ENCODE measurements at regions not wholly inside any gene's neighbourhood (a gene's known extent, or its start where the extent isn't known, plus 50 kb on each side); places are given as distances from the start of the nearest gene placed in this dataset.

DNA sequence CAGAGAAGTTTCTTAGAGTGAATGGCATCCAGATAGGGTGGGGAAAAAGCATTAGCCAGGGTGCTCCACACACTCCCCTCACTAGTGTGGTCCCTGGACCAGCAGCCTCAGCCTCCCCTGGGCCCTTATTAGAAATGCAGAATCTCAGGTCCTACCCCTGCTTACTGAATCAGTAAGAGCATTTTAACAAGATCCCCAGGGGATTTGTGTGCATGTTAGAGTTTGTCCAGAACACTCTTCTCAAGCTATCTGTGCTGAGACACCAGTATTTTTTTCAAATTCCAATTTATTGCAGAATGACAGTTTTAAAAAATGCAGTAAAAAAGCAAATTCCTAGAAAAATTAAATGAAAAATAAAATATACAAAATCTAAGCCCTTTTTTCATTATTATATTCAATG lies 123.1 kb downstream of the MIAT start:
- Histone ChIP-seq H3K27me3 (no peaks in the 10 kb centered on the region), H3K27ac (no peak overlapping the region), H3K4me1 (no peaks in the 10 kb centered on the region), H3K36me3 (peaks cover 0 to 42% (median 0%) of the 10 kb centered on the region in 3 donors), H3K4me3 (no peak overlapping the region), H3K9me3 (no peaks in the 10 kb centered on the region)
- no peak for DNase-seq
- TF ChIP-seq POLR2A (IDR thresholded peaks at IDR 0.05): no peak
- TF ChIP-seq, protein P1, sequence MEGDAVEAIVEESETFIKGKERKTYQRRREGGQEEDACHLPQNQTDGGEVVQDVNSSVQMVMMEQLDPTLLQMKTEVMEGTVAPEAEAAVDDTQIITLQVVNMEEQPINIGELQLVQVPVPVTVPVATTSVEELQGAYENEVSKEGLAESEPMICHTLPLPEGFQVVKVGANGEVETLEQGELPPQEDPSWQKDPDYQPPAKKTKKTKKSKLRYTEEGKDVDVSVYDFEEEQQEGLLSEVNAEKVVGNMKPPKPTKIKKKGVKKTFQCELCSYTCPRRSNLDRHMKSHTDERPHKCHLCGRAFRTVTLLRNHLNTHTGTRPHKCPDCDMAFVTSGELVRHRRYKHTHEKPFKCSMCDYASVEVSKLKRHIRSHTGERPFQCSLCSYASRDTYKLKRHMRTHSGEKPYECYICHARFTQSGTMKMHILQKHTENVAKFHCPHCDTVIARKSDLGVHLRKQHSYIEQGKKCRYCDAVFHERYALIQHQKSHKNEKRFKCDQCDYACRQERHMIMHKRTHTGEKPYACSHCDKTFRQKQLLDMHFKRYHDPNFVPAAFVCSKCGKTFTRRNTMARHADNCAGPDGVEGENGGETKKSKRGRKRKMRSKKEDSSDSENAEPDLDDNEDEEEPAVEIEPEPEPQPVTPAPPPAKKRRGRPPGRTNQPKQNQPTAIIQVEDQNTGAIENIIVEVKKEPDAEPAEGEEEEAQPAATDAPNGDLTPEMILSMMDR (IDR thresholded peaks at IDR 0.05): no peak

DNA sequence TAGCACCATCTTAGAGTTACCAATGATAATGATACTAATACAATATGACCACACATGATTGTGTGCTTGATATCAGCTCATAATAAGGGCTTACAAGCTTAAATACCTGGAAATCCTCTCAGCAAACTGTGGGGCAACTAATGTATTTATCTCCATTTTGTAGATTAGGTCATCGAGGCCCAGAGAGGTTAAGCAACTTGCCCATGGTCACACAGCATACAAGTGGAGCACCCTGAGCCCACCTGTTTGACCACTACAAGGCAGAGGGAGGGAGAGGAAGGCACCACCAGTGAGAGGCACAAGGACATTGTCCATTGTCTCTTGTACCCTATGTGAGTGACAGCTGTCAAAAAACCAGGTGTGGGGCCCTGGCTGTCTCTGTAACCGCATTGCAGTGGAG lies 123.7 kb downstream of the MIAT start:
- Histone ChIP-seq H3K4me1 (no peaks in the 10 kb centered on the region), H3K9me3 (no peaks in the 10 kb centered on the region), H3K4me3 (no peak overlapping the region), H3K36me3 (peaks cover 0 to 40% (median 0%) of the 10 kb centered on the region in 3 donors), H3K27ac (no peak overlapping the region), H3K27me3 (no peaks in the 10 kb centered on the region)
- no peak for DNase-seq
- TF ChIP-seq, protein P1 (IDR thresholded peaks at IDR 0.05): no peak
- TF ChIP-seq POLR2A (IDR thresholded peaks at IDR 0.05): no peak

DNA sequence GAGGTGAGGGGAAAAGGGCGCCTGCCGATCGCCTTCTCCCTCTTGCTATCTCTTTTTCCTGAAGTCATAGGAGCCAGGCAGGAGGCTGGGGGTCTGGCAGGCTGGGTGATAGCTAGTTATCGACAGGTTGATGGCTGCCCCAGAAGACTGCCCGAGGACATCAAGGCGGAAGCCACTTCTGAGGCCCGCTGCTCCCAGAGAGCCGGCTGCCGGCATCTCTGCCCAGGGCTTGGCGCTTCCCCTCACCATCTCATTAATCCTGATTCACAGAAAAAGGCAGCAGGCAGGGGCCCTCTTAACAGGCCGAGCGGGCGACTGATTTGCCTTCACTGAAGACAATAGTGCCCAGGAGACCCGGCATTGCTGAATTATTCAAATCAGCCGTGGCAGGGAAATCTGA lies 124.2 kb downstream of the MIAT start:
- Histone ChIP-seq H3K27me3 (no peaks in the 10 kb centered on the region), H3K4me1 (no peaks in the 10 kb centered on the region), H3K4me3 (no peak overlapping the region), H3K9me3 (no peaks in the 10 kb centered on the region), H3K36me3 (peaks cover 0 to 40% (median 0%) of the 10 kb centered on the region in 3 donors), H3K27ac (no peak overlapping the region)
- DNase-seq: no peak
- no peak for TF ChIP-seq POLR2A (IDR thresholded peaks at IDR 0.05)
- TF ChIP-seq, protein P1 (IDR thresholded peaks at IDR 0.05): no peak

DNA sequence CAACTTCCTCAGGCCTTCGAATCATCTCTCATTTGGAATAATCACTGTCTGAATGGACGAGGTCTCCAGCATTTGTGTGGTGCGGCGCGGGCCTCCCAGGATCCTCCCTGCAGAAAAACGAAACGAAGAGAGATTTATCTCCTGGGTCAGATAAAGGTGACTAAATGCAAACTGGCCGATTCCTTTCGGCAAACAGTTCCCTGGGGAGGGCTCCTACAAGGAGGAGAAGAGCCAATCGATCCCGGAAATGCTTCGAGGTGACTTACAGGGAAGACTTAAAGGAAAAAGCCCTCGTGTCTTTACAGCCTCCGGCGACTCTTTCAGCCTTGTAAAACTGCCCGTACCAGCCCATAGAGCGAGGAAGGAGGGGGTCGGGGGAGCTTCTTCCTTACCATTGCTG lies 126.5 kb downstream of the MIAT start:
- TF ChIP-seq, protein P1 (IDR thresholded peaks at IDR 0.05): no peak
- TF ChIP-seq POLR2A (IDR thresholded peaks at IDR 0.05): no peak
- H3K9me3 ChIP-seq: no peaks in the 10 kb centered on the region
- H3K27me3 ChIP-seq: no peaks in the 10 kb centered on the region
- H3K4me3 ChIP-seq: no peak overlapping the region
- no peak for DNase-seq
- peaks cover 0 to 33% (median 0%) of the 10 kb centered on the region in 3 donors for H3K36me3 ChIP-seq
- H3K27ac ChIP-seq: no peak overlapping the region
- H3K4me1 ChIP-seq: no peaks in the 10 kb centered on the region

DNA sequence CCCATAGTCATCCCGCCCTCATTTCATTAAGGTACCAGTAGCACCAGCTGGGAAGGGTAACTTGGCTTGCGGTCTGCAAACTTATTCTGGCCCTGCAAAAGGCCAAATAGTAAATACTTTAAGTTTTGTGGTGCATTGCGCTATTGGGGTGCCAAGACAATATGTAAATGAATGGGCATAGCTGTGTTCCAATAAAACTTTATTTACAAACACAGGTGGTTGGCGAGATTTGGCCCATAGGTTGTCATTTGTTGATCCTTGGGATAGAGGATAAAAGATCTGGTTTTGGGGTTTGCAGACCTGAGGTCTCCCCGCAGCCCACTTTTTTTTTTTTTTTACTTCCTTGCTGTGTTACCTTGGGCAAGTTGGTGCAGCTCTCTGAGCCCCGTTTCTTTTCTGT lies 127.4 kb downstream of the MIAT start:
- DNase-seq: no peak
- H3K36me3 ChIP-seq: peaks cover 0 to 24% (median 0%) of the 10 kb centered on the region in 3 donors
- H3K9me3 ChIP-seq: no peaks in the 10 kb centered on the region
- no peaks in the 10 kb centered on the region for H3K27me3 ChIP-seq
- H3K4me1 ChIP-seq: no peaks in the 10 kb centered on the region
- no peak overlapping the region for H3K27ac ChIP-seq
- TF ChIP-seq, protein P1 (IDR thresholded peaks at IDR 0.05): no peak
- no peak for TF ChIP-seq POLR2A (IDR thresholded peaks at IDR 0.05)
- H3K4me3 ChIP-seq: no peak overlapping the region

DNA sequence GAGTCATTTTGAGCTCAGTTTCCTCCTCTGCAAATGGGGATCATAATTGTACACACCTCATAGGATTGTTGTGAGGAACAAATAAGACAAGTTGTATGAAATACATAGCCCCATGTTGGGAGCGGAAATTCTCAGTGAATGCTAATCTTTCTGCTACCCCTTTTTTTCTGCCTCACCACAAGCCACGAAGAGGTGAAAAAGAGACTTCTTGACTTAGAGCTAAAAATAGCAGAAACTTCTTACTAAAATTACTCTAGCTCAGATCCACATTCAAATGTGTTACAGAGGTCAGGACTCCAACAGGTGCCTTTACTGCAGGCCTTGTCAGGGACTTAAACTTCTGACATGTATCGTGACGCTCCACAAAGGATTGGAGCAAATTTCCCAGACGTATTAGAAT lies 128.5 kb downstream of the MIAT start:
- TF ChIP-seq, protein P1 (IDR thresholded peaks at IDR 0.05): no peak
- no peak for TF ChIP-seq POLR2A (IDR thresholded peaks at IDR 0.05)
- H3K36me3 ChIP-seq: peaks cover 0 to 16% (median 0%) of the 10 kb centered on the region in 3 donors
- no peaks in the 10 kb centered on the region for H3K9me3 ChIP-seq
- H3K4me3 ChIP-seq: no peak overlapping the region
- DNase-seq: no peak
- no peaks in the 10 kb centered on the region for H3K4me1 ChIP-seq
- H3K27me3 ChIP-seq: no peaks in the 10 kb centered on the region
- no peak overlapping the region for H3K27ac ChIP-seq

Data from Peyer's patch (tissue), 4 donors.